ENCODE measurements at regions not wholly inside any gene's neighbourhood (a gene's known extent, or its start where the extent isn't known, plus 50 kb on each side); places are given as distances from the start of the nearest gene placed in this dataset.

GRCh38 chr3:110123946-110124345 is 786.6 kb upstream of the DPPA4 start:
- TF ChIP-seq POLR2AphosphoS5 (IDR thresholded peaks at IDR 0.05) (no peak), CTCF (IDR thresholded peaks at IDR 0.05) (no peak), POLR2A (IDR thresholded peaks at IDR 0.05) (no peak)

Measured in prostate gland (tissue), 2 donors.